Ovary (tissue), 7 donors: ENCODE measurements at regions not wholly inside any gene's neighbourhood (a gene's known extent, or its start where the extent isn't known, plus 50 kb on each side); places are given as distances from the start of the nearest gene placed in this dataset.

Experiments used
- DNase-seq, 5 donors: peaks; one replicate each; pipeline ENCODE4 v3.0.0-alpha.2; 2019 to 2020
- H3K27ac ChIP-seq, 2 donors: fragments of 200-600 bp; one replicate each; pipeline versions ENCODE4 v1.5.1 to v1.8.0; 2019 to 2022
- H3K27me3 ChIP-seq: fragments of 200-600 bp; one replicate; pipeline ENCODE4 v1.8.0; 2022
- H3K36me3 ChIP-seq: fragments of 200-600 bp; sonication (generic); one replicate; pipeline ENCODE4 v1.5.1; 2019
- H3K4me1 ChIP-seq: one replicate; pipeline ENCODE4 v1.8.1; 2013; ENCODE audit warnings: mild to moderate bottlenecking, moderate library complexity; ENCODE audit not compliant: insufficient read depth
- H3K4me3 ChIP-seq: fragments of 200-600 bp; sonication (generic); one replicate; pipeline ENCODE4 v1.5.1; 2017
- H3K9me3 ChIP-seq, 2 donors: fragments of 200-600 bp in 1 of 2; sonication (generic) in 1 of 2; one replicate each; pipeline versions ENCODE4 v1.5.1 to v1.8.1; 2013 to 2019; ENCODE audit warnings: mild to moderate bottlenecking in 1 of 2, moderate library complexity in 1 of 2
- EP300 ChIP-seq: sonication (generic); formaldehyde crosslinking; IDR thresholded peaks from one replicate; pipeline ENCODE4 v1.6.1; 2017; ENCODE audit warnings: antibody characterized with exemption
- POLR2A ChIP-seq: fragments of 450-650 bp; IDR thresholded peaks from one replicate; pipeline ENCODE4 v1.6.1; 2017; ENCODE audit warnings: antibody characterized with exemption, mild to moderate bottlenecking, moderate library complexity
- WGBS, 3 donors: extraction: QIAGEN DNeasy Blood & Tissue Kit in 1 of 3; methylation state at CpG; one replicate each; pipeline versions ENCODE4 v1.1.5 to v1.1.7; 2013 to 2017; 5-methylcytosine and 5-hydroxymethylcytosine counted together
- intact Hi-C, 4 donors: fragments of 100-400 bp; cut with DNase I; formaldehyde crosslinking; loops; one replicate each; pipeline versions ENCODE4 v1.11.0 to v1.15.1; 2022 to 2023
- TF ChIP-seq, protein P1 (sequence below), 3 donors: fragments of 450-650 bp in 2 of 3; fragments of 200-600 bp in 1 of 3; IDR thresholded peaks; one replicate each; pipeline versions ENCODE4 v1.5.1 to v1.8.0; 2016 to 2022; ENCODE audit warnings: antibody characterized with exemption in 3 of 3, mild to moderate bottlenecking in 1 of 3
- donor health status: DM: no; HTN: no; CAD: no; lungs with moderate emphysema.
- donor health status: DM: no; HTN: no; CAD: no.
- donor health status: Bipolar disorder and iron deficiency.
- donor health status: DM: no; HTN: no; CAD: no.
- donor health status: DM: yes; HTN: yes; CAD: no.

DNA sequence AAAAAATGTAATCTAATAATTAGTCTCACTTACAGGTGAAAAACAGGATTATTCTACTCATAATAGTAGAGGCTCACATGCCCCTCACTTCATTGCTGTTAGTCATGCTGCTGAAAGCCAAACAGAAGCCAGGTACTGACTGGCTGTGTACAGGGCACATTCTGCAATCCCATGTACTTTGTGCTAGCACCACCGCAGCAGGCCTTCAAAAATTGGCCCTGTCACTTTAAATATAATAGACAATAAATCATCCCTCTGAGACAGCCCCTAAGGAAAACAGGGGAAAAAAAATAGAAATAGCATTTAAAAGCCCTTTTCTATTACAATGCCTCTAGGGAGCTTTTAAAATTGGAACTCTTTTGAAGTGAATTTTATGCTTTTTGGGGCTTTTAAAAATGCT lies 723.8 kb downstream of the TUSC7 start:
- H3K27ac ChIP-seq: no peak overlapping the region
- H3K9me3 ChIP-seq: no peaks in the 10 kb centered on the region
- H3K4me3 ChIP-seq: no peak overlapping the region
- H3K27me3 ChIP-seq: no peaks in the 10 kb centered on the region
- TF ChIP-seq POLR2A: no peak
- TF ChIP-seq, protein P1, sequence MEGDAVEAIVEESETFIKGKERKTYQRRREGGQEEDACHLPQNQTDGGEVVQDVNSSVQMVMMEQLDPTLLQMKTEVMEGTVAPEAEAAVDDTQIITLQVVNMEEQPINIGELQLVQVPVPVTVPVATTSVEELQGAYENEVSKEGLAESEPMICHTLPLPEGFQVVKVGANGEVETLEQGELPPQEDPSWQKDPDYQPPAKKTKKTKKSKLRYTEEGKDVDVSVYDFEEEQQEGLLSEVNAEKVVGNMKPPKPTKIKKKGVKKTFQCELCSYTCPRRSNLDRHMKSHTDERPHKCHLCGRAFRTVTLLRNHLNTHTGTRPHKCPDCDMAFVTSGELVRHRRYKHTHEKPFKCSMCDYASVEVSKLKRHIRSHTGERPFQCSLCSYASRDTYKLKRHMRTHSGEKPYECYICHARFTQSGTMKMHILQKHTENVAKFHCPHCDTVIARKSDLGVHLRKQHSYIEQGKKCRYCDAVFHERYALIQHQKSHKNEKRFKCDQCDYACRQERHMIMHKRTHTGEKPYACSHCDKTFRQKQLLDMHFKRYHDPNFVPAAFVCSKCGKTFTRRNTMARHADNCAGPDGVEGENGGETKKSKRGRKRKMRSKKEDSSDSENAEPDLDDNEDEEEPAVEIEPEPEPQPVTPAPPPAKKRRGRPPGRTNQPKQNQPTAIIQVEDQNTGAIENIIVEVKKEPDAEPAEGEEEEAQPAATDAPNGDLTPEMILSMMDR (IDR thresholded peaks at IDR 0.05): no peak
- no peak for TF ChIP-seq EP300
- 85 to 86% (median 86%) methylated on average over 1 of the region's 1 CpG for WGBS, 3 donors
- no peaks in the 10 kb centered on the region for H3K36me3 ChIP-seq
- DNase-seq: no peak
- H3K4me1 ChIP-seq: no peaks in the 10 kb centered on the region
- intact Hi-C loops: no loop called here

DNA sequence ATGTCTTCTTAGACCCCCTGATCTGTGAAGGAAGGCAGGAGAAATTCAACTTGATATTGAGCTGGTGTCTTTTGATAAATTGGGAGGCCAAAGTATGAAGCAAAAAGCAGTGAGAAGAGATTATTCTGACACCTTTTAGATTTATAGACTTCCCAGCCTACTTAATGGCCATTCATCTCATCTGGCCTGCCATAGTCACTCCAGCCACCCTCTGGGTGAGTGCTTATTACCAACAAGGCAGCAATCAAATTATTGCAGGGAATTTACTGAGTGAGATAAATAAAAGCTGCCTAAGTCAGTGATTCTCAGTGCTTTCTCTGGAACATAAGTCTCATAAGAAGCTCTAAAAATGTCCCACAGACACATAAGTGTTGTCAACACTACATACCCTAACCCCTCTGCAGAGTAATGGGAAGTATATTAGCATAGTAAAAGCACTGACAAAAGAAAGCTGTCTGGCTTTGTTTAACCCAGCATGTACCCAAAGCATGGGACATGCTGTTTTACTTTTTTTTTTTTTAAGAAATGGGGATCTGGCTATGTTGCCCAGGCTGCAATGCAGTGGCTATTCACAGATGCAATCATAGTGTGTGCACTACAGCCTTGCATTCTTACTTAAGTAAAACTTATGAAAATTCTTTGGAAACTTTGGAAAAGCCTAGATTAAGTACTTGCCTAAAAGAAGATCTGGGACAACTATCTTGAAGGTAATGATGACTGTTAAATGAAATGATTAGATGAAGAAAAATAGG lies 725.3 kb downstream of the TUSC7 start:
- Histone ChIP-seq H3K4me1 (no peaks in the 10 kb centered on the region), H3K4me3 (no peak overlapping the region), H3K27me3 (no peaks in the 10 kb centered on the region), H3K27ac (no peak overlapping the region), H3K36me3 (no peaks in the 10 kb centered on the region), H3K9me3 (no peaks in the 10 kb centered on the region)
- no peak for TF ChIP-seq EP300
- TF ChIP-seq POLR2A: no peak
- TF ChIP-seq, protein P1 (IDR thresholded peaks at IDR 0.05): no peak
- intact Hi-C loops: no loop called here
- DNase-seq: no peak

DNA sequence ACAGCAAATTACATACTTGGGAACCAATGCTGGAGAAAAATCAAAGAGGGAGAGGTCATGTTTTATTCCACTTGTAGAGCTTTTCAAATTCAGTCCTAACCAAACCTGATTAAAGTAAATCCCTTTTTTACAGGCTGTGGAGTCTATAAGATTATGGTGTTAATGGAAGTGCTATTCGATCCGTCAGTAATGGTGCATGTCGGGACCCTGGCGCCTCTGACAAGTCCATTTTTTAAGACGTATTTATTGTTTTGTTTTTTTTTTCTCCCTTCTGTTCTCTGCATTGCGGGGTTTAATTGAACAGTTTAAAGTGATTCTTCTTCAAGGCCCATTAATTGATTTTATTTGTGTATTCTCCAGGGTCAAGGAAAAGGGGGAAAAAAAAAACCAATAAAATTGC lies 725.9 kb downstream of the TUSC7 start:
- TF ChIP-seq EP300: no peak
- TF ChIP-seq, protein P1 (IDR thresholded peaks at IDR 0.05): no peak
- TF ChIP-seq POLR2A: no peak
- no peak for DNase-seq
- WGBS, 3 donors: 95 to 96% (median 95%) methylated on average over 6 of the region's 6 CpGs
- Histone ChIP-seq H3K27ac (no peak overlapping the region), H3K4me3 (no peak overlapping the region), H3K9me3 (no peaks in the 10 kb centered on the region), H3K4me1 (no peaks in the 10 kb centered on the region), H3K27me3 (no peaks in the 10 kb centered on the region), H3K36me3 (no peaks in the 10 kb centered on the region)
- intact Hi-C loops: no loop called here

DNA sequence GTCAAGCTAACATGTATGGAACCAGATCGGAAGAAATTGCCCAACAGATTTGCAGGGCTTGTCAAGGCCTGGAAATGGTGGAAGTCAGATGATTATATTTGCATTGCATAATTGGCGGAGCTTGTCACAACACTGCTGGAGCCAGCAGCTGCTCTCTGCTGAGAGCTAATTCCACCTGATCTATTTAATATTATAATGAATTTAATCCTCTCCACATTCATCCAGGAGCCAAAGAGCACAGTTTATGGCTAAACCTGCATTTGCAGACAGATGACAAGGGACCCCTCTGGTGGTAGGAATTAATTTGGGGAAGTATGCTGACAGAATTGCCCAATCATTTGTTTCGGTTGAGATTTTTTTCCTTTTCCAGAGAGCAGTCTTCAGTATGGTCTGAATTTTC lies 730.2 kb downstream of the TUSC7 start:
- H3K27me3 ChIP-seq: no peaks in the 10 kb centered on the region
- no peak overlapping the region for H3K27ac ChIP-seq
- 85 to 89% (median 88%) methylated on average over 3 of the region's 3 CpGs for WGBS, 3 donors
- TF ChIP-seq EP300 (no peak), POLR2A (no peak)
- TF ChIP-seq, protein P1 (IDR thresholded peaks at IDR 0.05): no peak
- DNase-seq: no peak
- no peaks in the 10 kb centered on the region for H3K4me1 ChIP-seq
- H3K9me3 ChIP-seq: no peaks in the 10 kb centered on the region
- no peaks in the 10 kb centered on the region for H3K36me3 ChIP-seq
- intact Hi-C loops: no loop called here
- H3K4me3 ChIP-seq: no peak overlapping the region
